Nephron progenitor cell (in vitro differentiated cells): ENCODE measurements at regions not wholly inside any gene's neighbourhood (a gene's known extent, or its start where the extent isn't known, plus 50 kb on each side); places are given as distances from the start of the nearest gene placed in this dataset.

Source experiments
- DNase-seq: peaks from one replicate; pipeline ENCODE4 v3.0.0; 2021
- H3K27ac Mint-ChIP-seq: 2 replicates; pipeline ENCODE4 v1.8.0; 2021; ENCODE audit warnings: mild to moderate bottlenecking, moderate library complexity, mixed read lengths
- H3K27me3 Mint-ChIP-seq: 2 replicates; pipeline ENCODE4 v1.8.0; 2021; ENCODE audit warnings: mild to moderate bottlenecking, low read depth, mixed read lengths; ENCODE audit not compliant: poor library complexity
- H3K36me3 Mint-ChIP-seq: 2 replicates; pipeline ENCODE4 v1.8.0; 2021; ENCODE audit warnings: low read depth, mixed read lengths
- H3K4me1 Mint-ChIP-seq: 2 replicates; pipeline ENCODE4 v1.8.0; 2021; ENCODE audit warnings: mixed read lengths
- H3K4me3 Mint-ChIP-seq: 2 replicates; pipeline ENCODE4 v1.8.0; 2021; ENCODE audit warnings: mild to moderate bottlenecking, moderate library complexity, mixed read lengths
- H3K9me3 Mint-ChIP-seq: 2 replicates; pipeline ENCODE4 v1.8.0; 2021; ENCODE audit warnings: mild to moderate bottlenecking, moderate library complexity, mixed read lengths
- TF ChIP-seq, protein P1 (sequence below): fragments of 200-600 bp; sonication (generic); IDR thresholded peaks from 2 replicates; pipeline ENCODE4 v1.5.0; 2021; ENCODE audit warnings: antibody characterized with exemption

DNA sequence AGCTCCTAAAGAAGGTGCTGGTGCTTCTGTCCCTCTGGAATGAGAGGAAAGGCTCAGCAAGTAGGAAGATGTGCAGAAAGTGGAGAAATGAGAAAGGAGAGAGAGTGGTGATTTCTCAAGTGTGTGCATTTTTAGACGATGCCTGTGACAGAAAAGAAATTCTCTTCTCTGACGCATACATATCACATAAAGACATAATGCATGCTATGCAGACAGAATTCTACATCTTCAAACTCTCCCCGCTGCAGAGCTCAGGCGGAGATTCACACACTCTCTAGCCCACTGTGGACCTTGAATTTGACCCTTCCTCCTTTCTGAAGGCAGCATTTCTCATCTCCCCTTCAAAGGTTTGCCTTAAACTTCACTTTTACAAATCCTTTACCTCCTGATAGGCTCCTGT, 52.0 kb upstream of the CAMK1G start:
- TF ChIP-seq, protein P1, sequence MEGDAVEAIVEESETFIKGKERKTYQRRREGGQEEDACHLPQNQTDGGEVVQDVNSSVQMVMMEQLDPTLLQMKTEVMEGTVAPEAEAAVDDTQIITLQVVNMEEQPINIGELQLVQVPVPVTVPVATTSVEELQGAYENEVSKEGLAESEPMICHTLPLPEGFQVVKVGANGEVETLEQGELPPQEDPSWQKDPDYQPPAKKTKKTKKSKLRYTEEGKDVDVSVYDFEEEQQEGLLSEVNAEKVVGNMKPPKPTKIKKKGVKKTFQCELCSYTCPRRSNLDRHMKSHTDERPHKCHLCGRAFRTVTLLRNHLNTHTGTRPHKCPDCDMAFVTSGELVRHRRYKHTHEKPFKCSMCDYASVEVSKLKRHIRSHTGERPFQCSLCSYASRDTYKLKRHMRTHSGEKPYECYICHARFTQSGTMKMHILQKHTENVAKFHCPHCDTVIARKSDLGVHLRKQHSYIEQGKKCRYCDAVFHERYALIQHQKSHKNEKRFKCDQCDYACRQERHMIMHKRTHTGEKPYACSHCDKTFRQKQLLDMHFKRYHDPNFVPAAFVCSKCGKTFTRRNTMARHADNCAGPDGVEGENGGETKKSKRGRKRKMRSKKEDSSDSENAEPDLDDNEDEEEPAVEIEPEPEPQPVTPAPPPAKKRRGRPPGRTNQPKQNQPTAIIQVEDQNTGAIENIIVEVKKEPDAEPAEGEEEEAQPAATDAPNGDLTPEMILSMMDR = no peak
- Mint-ChIP-seq H3K4me3 (no peak overlapping the region), H3K4me1 (peaks cover 38% of the 10 kb centered on the region), H3K27ac (no peak overlapping the region), H3K36me3 (no peaks in the 10 kb centered on the region), H3K9me3 (no peaks in the 10 kb centered on the region), H3K27me3 (peaks cover 6% of the 10 kb centered on the region)
- DNase-seq = no peak
